ENCODE measurements at regions not wholly inside any gene's neighbourhood (a gene's known extent, or its start where the extent isn't known, plus 50 kb on each side); places are given as distances from the start of the nearest gene placed in this dataset.

DNA sequence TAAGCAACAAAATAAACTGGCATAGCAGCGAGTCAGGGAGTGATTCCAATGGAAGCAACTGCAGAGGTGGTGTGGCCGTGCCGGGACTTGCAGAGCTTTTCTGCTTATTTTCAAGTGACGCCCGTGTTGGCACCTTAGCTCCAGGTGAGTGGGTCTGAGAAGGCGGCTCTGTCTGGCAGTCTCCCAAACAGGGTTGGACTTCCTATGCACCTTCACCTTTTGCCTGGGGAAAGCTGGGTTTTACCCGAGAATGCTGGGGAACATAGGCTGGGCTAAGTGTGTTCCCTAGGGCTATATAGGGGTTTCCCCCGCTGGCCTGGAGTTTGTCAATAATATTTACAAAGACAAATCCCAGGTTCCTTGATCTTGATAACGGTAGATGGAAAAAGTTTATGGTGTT lies 179.9 kb upstream of the TBL1XR1 start:
- DNase-seq: no peak
- Histone ChIP-seq H3K27ac (ENCODE audit: low read depth, low read length) (no peak overlapping the region), H3K27me3 (ENCODE audit: insufficient read depth, low read length, poor library complexity, severe bottlenecking) (no peaks in the 10 kb centered on the region), H3K9me3 (ENCODE audit: low read length) (peaks cover 3% of the 10 kb centered on the region), H3K4me3 (ENCODE audit: low read length) (no peak overlapping the region), H3K36me3 (ENCODE audit: insufficient read depth, low read length) (no peaks in the 10 kb centered on the region), H3K4me1 (ENCODE audit: insufficient read depth, low read length) (no peaks in the 10 kb centered on the region)
- ChIA-PET CTCF (no interaction called here), POLR2A (no interaction called here)
- H3K27ac Mint-ChIP-seq: no peak overlapping the region
- peaks cover 0 to 6% (median 0%) of the 10 kb centered on the region in 3 donors for H3K36me3 Mint-ChIP-seq
- peaks cover 0 to 5% (median 4%) of the 10 kb centered on the region in 5 donors for H3K9me3 Mint-ChIP-seq
- no peak overlapping the region for H3K4me3 Mint-ChIP-seq
- H3K27me3 Mint-ChIP-seq: peaks cover 0 to 1% of the 10 kb centered on the region in 2 donors
- H3K4me1 Mint-ChIP-seq: peaks cover 5 to 9% (median 5%) of the 10 kb centered on the region in 3 donors

DNA sequence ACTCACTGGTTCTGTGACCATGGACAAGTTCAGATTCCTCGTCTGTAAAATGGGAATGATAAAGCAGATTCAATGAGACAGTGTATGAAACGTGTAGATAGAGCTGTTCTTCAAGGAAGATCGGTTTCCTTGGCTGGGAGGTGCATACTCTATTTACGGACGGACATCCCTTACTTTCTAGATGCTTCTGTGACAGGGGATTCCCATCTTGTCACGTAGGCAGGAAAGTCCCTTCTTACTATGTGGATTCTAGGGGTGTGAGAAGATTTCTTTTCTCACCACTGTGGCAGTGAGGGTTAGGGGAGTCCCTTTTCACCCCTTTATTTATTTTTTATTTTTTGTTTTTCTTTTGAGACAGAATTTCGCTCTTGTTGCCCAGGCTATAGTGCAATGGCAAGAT lies 180.9 kb upstream of the TBL1XR1 start:
- peaks cover 0 to 6% (median 0%) of the 10 kb centered on the region in 3 donors for H3K36me3 Mint-ChIP-seq
- H3K9me3 ChIP-seq (ENCODE audit: low read length): peaks cover 3% of the 10 kb centered on the region
- no peak for DNase-seq
- peaks cover 5 to 9% (median 5%) of the 10 kb centered on the region in 3 donors for H3K4me1 Mint-ChIP-seq
- H3K27ac ChIP-seq (ENCODE audit: low read depth, low read length): no peak overlapping the region
- no peak overlapping the region for H3K4me3 ChIP-seq (ENCODE audit: low read length)
- no peaks in the 10 kb centered on the region for H3K36me3 ChIP-seq (ENCODE audit: insufficient read depth, low read length)
- no peak overlapping the region for H3K4me3 Mint-ChIP-seq
- peaks cover 0 to 5% (median 4%) of the 10 kb centered on the region in 5 donors for H3K9me3 Mint-ChIP-seq
- no peaks in the 10 kb centered on the region for H3K4me1 ChIP-seq (ENCODE audit: insufficient read depth, low read length)
- ChIA-PET CTCF (no interaction called here), POLR2A (interaction anchor here (0.5 to 0.6 kb wide), 2 partner anchors 192 to 299 kb away, joined by 3 read pairs; no protein-coding TSS in a partner anchor)
- no peaks in the 10 kb centered on the region for H3K27me3 ChIP-seq (ENCODE audit: insufficient read depth, low read length, poor library complexity, severe bottlenecking)
- peak overlapping the region in 3 of 8 donors; percentile 24 to 71 (median 50) for H3K27ac Mint-ChIP-seq
- H3K27me3 Mint-ChIP-seq: peaks cover 0 to 1% of the 10 kb centered on the region in 2 donors

DNA sequence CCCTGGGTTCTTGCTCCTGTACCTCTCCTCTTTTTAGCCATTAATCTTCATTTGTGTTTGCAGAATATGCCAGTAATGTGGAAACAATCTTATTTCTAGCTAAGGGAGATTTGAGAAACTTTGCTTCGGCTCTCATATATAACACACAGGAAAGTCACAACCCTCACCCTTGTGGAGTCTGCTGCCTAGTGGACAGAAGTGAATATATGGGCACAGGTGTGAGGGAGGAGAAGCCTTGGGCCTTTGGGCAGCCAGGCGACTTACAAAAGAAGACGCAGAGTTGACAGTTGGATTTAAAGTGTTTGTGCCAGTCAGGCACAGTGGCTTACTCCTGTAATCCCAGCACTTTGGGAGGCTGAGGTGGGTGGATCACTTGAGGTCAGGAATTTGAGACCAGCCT lies 181.8 kb upstream of the TBL1XR1 start:
- Mint-ChIP-seq H3K9me3 (peaks cover 0 to 5% (median 4%) of the 10 kb centered on the region in 5 donors), H3K27me3 (peaks cover 0 to 1% of the 10 kb centered on the region in 2 donors), H3K4me1 (peaks cover 5 to 9% (median 5%) of the 10 kb centered on the region in 3 donors), H3K36me3 (peaks cover 0 to 6% (median 0%) of the 10 kb centered on the region in 3 donors), H3K27ac (no peak overlapping the region), H3K4me3 (no peak overlapping the region)
- POLR2A ChIA-PET: no interaction called here
- Histone ChIP-seq H3K9me3 (ENCODE audit: low read length) (peaks cover 3% of the 10 kb centered on the region), H3K4me1 (ENCODE audit: insufficient read depth, low read length) (no peaks in the 10 kb centered on the region), H3K4me3 (ENCODE audit: low read length) (no peak overlapping the region), H3K36me3 (ENCODE audit: insufficient read depth, low read length) (no peaks in the 10 kb centered on the region), H3K27ac (ENCODE audit: low read depth, low read length) (no peak overlapping the region), H3K27me3 (ENCODE audit: insufficient read depth, low read length, poor library complexity, severe bottlenecking) (no peaks in the 10 kb centered on the region)
- DNase-seq: no peak
- CTCF ChIA-PET: interaction anchor here (0.9 kb wide), 1 partner anchor 9 kb away, joined by 3 read pairs; no protein-coding TSS in a partner anchor

DNA sequence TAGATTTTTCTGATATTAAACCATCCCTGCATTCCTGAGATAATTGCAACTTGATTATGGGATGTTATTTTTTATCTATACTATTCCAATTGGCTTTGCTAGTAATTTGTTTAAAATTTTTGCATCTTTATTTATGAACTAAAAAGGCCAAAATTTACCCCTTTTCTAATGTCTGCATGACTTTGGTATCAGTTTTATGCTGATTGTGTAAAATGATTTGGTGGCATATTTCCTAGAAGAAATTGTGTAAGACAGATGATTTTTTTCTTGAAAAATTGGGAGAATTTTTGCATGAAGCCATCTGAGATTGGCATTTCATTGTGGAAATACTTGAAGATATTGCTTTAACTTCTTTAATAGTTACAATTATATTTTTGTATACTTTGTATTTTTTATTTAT lies 183.8 kb upstream of the TBL1XR1 start:
- H3K9me3 Mint-ChIP-seq: peaks cover 0 to 5% (median 4%) of the 10 kb centered on the region in 5 donors
- H3K4me3 ChIP-seq (ENCODE audit: low read length): no peak overlapping the region
- ChIA-PET CTCF (no interaction called here), POLR2A (interaction anchor here (0.6 kb wide), 1 partner anchor 625 kb away, joined by 3 read pairs; no protein-coding TSS in a partner anchor)
- peaks cover 0 to 1% of the 10 kb centered on the region in 2 donors for H3K27me3 Mint-ChIP-seq
- H3K9me3 ChIP-seq (ENCODE audit: low read length): peaks cover 3% of the 10 kb centered on the region
- H3K27ac Mint-ChIP-seq: no peak overlapping the region
- H3K4me1 Mint-ChIP-seq: peaks cover 5 to 11% (median 9%) of the 10 kb centered on the region in 3 donors
- H3K27ac ChIP-seq (ENCODE audit: low read depth, low read length): no peak overlapping the region
- no peaks in the 10 kb centered on the region for H3K36me3 ChIP-seq (ENCODE audit: insufficient read depth, low read length)
- no peaks in the 10 kb centered on the region for H3K4me1 ChIP-seq (ENCODE audit: insufficient read depth, low read length)
- H3K4me3 Mint-ChIP-seq: no peak overlapping the region
- H3K36me3 Mint-ChIP-seq: peaks cover 0 to 11% (median 0%) of the 10 kb centered on the region in 3 donors
- no peak for DNase-seq
- H3K27me3 ChIP-seq (ENCODE audit: insufficient read depth, low read length, poor library complexity, severe bottlenecking): no peaks in the 10 kb centered on the region

DNA sequence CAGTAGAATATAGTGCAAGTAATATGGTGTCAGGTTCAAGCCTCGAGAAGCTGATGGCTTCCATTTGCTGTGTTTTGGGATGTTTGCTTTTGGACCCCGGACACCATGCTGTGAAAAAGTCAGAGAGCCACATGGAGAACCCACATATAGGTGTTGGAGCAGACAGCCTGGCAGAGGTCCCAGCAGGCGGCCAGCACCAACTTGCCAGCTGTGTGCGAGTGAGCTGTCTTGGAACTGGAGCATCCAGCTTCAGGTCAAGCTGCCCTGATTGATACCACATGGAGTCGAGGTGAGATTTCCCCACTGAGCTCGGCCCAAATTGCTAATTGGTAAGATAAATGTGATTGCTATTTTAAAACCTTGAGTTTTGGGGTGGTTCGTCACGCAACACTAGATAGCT lies 185.7 kb upstream of the TBL1XR1 start:
- Histone ChIP-seq H3K9me3 (ENCODE audit: low read length) (peaks cover 3% of the 10 kb centered on the region), H3K27ac (ENCODE audit: low read depth, low read length) (no peak overlapping the region), H3K4me1 (ENCODE audit: insufficient read depth, low read length) (no peaks in the 10 kb centered on the region), H3K36me3 (ENCODE audit: insufficient read depth, low read length) (no peaks in the 10 kb centered on the region), H3K27me3 (ENCODE audit: insufficient read depth, low read length, poor library complexity, severe bottlenecking) (no peaks in the 10 kb centered on the region), H3K4me3 (ENCODE audit: low read length) (no peak overlapping the region)
- H3K27me3 Mint-ChIP-seq: peaks cover 0 to 1% of the 10 kb centered on the region in 2 donors
- H3K36me3 Mint-ChIP-seq: peaks cover 0 to 15% (median 0%) of the 10 kb centered on the region in 3 donors
- no peak for DNase-seq
- H3K27ac Mint-ChIP-seq: no peak overlapping the region
- peaks cover 0 to 5% (median 4%) of the 10 kb centered on the region in 5 donors for H3K9me3 Mint-ChIP-seq
- ChIA-PET CTCF (no interaction called here), POLR2A (no interaction called here)
- no peak overlapping the region for H3K4me3 Mint-ChIP-seq
- H3K4me1 Mint-ChIP-seq: peaks cover 5 to 13% (median 7%) of the 10 kb centered on the region in 3 donors

DNA sequence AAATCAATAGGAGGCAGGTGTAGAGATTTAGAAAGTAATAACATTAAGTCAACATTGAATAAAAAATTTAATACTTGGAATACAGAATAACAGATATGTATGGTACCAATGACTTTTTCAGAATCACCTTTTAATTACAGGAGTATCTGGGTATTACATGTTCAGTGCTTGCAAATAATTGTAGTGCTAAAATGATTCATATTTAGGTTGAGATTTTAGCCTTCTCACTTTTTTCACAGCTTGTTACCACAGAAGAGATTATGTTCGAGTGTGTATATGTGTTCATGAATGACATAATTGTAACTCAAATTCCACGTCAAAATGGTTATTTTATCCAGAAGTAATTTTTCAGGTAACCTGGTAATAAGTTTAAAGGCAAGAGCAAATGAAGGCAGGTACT lies 187.9 kb upstream of the TBL1XR1 start:
- CTCF ChIA-PET: no interaction called here
- Histone ChIP-seq H3K27me3 (ENCODE audit: insufficient read depth, low read length, poor library complexity, severe bottlenecking) (no peaks in the 10 kb centered on the region), H3K36me3 (ENCODE audit: insufficient read depth, low read length) (no peaks in the 10 kb centered on the region), H3K4me1 (ENCODE audit: insufficient read depth, low read length) (no peaks in the 10 kb centered on the region), H3K4me3 (ENCODE audit: low read length) (no peak overlapping the region), H3K9me3 (ENCODE audit: low read length) (peaks cover 3% of the 10 kb centered on the region), H3K27ac (ENCODE audit: low read depth, low read length) (no peak overlapping the region)
- POLR2A ChIA-PET: no interaction called here
- no peak for DNase-seq
- Mint-ChIP-seq H3K27me3 (no peaks in the 10 kb centered on the region), H3K36me3 (peaks cover 0 to 16% (median 0%) of the 10 kb centered on the region in 3 donors), H3K4me3 (no peak overlapping the region), H3K27ac (peak overlapping the region in 1 of 8 donors; percentile 34), H3K9me3 (peaks cover 0 to 4% (median 3%) of the 10 kb centered on the region in 5 donors), H3K4me1 (peaks cover 0 to 8% (median 1%) of the 10 kb centered on the region in 3 donors)

DNA sequence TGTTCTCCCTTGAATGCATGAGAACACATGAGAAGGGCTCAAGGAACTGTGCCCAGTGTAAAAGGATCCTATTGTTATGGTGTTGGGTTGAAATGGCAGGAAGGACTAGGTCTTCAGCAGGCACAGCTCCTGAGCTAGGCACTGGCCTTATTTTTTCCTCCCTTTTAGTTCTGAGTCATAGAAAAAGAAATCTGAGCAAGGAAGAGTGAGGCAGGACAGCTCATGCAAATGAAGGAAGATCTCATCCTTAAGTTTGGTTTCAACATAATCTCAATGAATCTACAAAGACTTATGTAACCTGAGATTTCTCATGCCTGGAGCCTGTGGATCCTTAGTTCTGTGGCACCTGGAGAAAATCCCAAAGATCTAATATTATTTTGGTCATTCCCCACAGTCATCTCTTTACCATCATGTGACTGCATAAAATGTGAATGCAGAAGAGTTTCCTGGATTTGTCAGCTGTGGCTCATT lies 188.6 kb upstream of the TBL1XR1 start:
- Histone ChIP-seq H3K4me3 (ENCODE audit: low read length) (no peak overlapping the region), H3K4me1 (ENCODE audit: insufficient read depth, low read length) (no peaks in the 10 kb centered on the region), H3K27ac (ENCODE audit: low read depth, low read length) (no peak overlapping the region), H3K27me3 (ENCODE audit: insufficient read depth, low read length, poor library complexity, severe bottlenecking) (no peaks in the 10 kb centered on the region), H3K36me3 (ENCODE audit: insufficient read depth, low read length) (no peaks in the 10 kb centered on the region), H3K9me3 (ENCODE audit: low read length) (peaks cover 3% of the 10 kb centered on the region)
- ChIA-PET CTCF (interaction anchor here (0.8 kb wide), 1 partner anchor 21 kb away, joined by 3 read pairs; no protein-coding TSS in a partner anchor), POLR2A (no interaction called here)
- Mint-ChIP-seq H3K27ac (no peak overlapping the region), H3K36me3 (peaks cover 0 to 12% (median 0%) of the 10 kb centered on the region in 3 donors), H3K4me1 (peaks cover 0 to 8% (median 1%) of the 10 kb centered on the region in 3 donors), H3K9me3 (peaks cover 0 to 4% (median 0%) of the 10 kb centered on the region in 5 donors), H3K27me3 (no peaks in the 10 kb centered on the region), H3K4me3 (no peak overlapping the region)
- no peak for DNase-seq

DNA sequence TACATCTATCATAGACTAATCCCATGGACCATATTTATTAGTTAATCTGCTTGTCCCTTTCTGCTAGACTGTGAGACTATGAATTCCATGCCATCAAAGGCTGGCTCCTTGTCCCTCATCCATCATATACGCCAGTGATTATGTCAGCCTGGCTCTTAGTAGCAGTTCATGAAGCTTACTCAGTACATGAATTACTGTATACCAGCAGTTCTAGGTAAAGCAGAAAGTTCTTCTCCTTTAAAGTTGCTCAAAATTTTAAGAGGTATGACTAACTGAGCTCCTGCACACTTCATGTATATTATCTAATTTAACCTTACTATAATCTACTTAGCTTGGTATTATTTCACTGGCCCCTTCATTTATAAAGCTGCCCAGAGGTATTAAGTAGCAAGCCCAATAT lies 190.9 kb upstream of the TBL1XR1 start:
- Mint-ChIP-seq H3K4me3 (no peak overlapping the region), H3K27ac (peak overlapping the region in 1 of 8 donors; percentile 72), H3K4me1 (peaks cover 0 to 8% (median 1%) of the 10 kb centered on the region in 3 donors), H3K9me3 (no peaks in the 10 kb centered on the region), H3K27me3 (no peaks in the 10 kb centered on the region), H3K36me3 (peaks cover 0 to 12% (median 0%) of the 10 kb centered on the region in 3 donors)
- Histone ChIP-seq H3K27ac (ENCODE audit: low read depth, low read length) (no peak overlapping the region), H3K27me3 (ENCODE audit: insufficient read depth, low read length, poor library complexity, severe bottlenecking) (no peaks in the 10 kb centered on the region), H3K36me3 (ENCODE audit: insufficient read depth, low read length) (no peaks in the 10 kb centered on the region), H3K9me3 (ENCODE audit: low read length) (no peaks in the 10 kb centered on the region), H3K4me1 (ENCODE audit: insufficient read depth, low read length) (no peaks in the 10 kb centered on the region), H3K4me3 (ENCODE audit: low read length) (no peak overlapping the region)
- no peak for DNase-seq
- CTCF ChIA-PET: interaction anchor here (1.4 kb wide), 1 partner anchor 9 kb away, joined by 3 read pairs; no protein-coding TSS in a partner anchor
- POLR2A ChIA-PET: no interaction called here

Data from CD8-positive, alpha-beta memory T cell (primary cell).